Mucosa of descending colon (tissue), 3 donors: ENCODE measurements at regions not wholly inside any gene's neighbourhood (a gene's known extent, or its start where the extent isn't known, plus 50 kb on each side); places are given as distances from the start of the nearest gene placed in this dataset.

Experiments
- ATAC-seq: fragments of 200-7000 bp; cut with Tn5 transposase; one replicate; pipeline ENCODE4 v1.9.1; 2020; ENCODE audit warnings: mild to moderate bottlenecking, moderate library complexity
- DNase-seq, 3 donors: peaks; one replicate each; pipeline ENCODE4 v3.0.0-alpha.2; 2020
- H3K36me3 ChIP-seq: fragments of 200-600 bp; one replicate; pipeline ENCODE4 v1.8.0; 2021; ENCODE audit warnings: low read depth, mild to moderate bottlenecking
- H3K4me1 ChIP-seq: fragments of 200-600 bp; one replicate; pipeline ENCODE4 v1.8.0; 2021; ENCODE audit warnings: low read depth, mild to moderate bottlenecking
- H3K4me3 ChIP-seq: fragments of 200-600 bp; one replicate; pipeline ENCODE4 v1.8.0; 2021; ENCODE audit warnings: mild to moderate bottlenecking
- H3K9me3 ChIP-seq: fragments of 200-600 bp; one replicate; pipeline ENCODE4 v1.8.0; 2021; ENCODE audit warnings: mild to moderate bottlenecking
- intact Hi-C, 2 donors: fragments of 100-400 bp; cut with DNase I in 1 of 2; cut with micrococcal nuclease in 1 of 2; formaldehyde crosslinking; loops; one replicate each; pipeline versions ENCODE4 v1.11.0 to v1.11.1; 2022; cut with DNase I, micrococcal nuclease
- TF ChIP-seq, protein P1 (sequence below): fragments of 200-600 bp; IDR thresholded peaks from one replicate; pipeline ENCODE4 v1.8.0; 2022; ENCODE audit warnings: antibody characterized with exemption, mild to moderate bottlenecking
- donor health status: DM: no; HTN: no; CAD: no; lungs with moderate emphysema.
- donor health status: DM: no; HTN: no; CAD: no.
- donor health status: DM: no; HTN: yes; CAD: no.

- ATAC-seq (no peak), DNase-seq (no peak)
- H3K4me3 ChIP-seq, result no peak overlapping the region
- no peaks in the 10 kb centered on the region for H3K36me3 ChIP-seq
- H3K9me3 ChIP-seq, result no peaks in the 10 kb centered on the region
- TF ChIP-seq, protein P1, sequence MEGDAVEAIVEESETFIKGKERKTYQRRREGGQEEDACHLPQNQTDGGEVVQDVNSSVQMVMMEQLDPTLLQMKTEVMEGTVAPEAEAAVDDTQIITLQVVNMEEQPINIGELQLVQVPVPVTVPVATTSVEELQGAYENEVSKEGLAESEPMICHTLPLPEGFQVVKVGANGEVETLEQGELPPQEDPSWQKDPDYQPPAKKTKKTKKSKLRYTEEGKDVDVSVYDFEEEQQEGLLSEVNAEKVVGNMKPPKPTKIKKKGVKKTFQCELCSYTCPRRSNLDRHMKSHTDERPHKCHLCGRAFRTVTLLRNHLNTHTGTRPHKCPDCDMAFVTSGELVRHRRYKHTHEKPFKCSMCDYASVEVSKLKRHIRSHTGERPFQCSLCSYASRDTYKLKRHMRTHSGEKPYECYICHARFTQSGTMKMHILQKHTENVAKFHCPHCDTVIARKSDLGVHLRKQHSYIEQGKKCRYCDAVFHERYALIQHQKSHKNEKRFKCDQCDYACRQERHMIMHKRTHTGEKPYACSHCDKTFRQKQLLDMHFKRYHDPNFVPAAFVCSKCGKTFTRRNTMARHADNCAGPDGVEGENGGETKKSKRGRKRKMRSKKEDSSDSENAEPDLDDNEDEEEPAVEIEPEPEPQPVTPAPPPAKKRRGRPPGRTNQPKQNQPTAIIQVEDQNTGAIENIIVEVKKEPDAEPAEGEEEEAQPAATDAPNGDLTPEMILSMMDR, result no peak
- intact Hi-C loops, result no loop called here
- no peaks in the 10 kb centered on the region for H3K4me1 ChIP-seq
Observed at GRCh38 chr2:128681507-128681906, 362.8 kb upstream of the HS6ST1 start.

DNA sequence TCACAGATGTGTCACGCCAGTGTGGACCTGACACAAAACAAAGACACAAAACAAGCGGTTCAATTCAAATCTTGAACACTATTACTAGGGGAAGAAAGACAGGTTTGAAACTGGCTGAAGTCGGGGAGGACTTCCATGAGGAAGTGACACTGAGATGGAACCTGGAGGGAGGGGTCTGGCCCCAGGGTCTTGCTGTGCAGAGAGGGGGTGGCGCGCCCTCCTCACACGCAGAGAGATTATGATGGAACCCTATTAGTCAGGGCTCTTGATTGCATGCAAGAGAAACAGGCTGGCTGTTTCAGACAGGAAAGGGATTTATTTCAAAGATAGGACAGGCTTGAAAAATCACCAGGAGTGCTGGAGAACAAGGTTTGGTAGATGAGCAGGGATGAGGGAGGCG is 363.6 kb upstream of the HS6ST1 start:
- intact Hi-C loops, result no loop called here
- no peaks in the 10 kb centered on the region for H3K36me3 ChIP-seq
- no peak for DNase-seq
- H3K4me3 ChIP-seq, result no peak overlapping the region
- no peaks in the 10 kb centered on the region for H3K9me3 ChIP-seq
- no peaks in the 10 kb centered on the region for H3K4me1 ChIP-seq
- no peak for ATAC-seq
- TF ChIP-seq, protein P1, result no peak

DNA sequence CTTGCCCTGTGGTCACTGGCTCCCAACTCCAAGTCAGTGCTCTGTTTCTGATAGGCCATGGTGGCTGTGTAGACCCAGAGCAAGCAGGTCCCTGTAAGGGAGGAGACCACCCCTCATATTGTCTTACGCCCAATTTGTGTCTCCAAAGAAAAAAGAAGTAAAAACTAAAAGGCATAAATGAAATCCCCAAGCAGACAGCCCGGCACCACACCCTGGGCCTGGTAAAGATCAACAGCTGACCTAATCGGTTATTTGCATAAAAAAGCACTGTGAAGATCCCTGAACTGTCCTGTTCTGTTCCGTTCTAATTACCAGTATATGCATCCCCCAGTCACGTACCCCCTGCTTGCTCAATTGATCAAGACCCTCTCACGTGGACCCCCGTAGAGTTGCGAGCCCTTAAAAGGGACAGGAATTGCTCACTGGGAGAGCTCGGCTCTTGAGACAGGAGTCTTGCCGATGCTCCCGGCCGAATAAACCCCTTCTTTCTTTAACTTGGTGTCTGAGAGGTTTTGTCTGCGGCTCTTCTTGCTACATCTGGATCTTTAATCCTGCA is 364.1 kb upstream of the HS6ST1 start:
- TF ChIP-seq, protein P1, result no peak
- DNase-seq (no peak), ATAC-seq (no peak)
- H3K4me1 ChIP-seq, result no peaks in the 10 kb centered on the region
- intact Hi-C loops, result no loop called here
- no peaks in the 10 kb centered on the region for H3K36me3 ChIP-seq
- no peaks in the 10 kb centered on the region for H3K9me3 ChIP-seq
- no peak overlapping the region for H3K4me3 ChIP-seq

DNA sequence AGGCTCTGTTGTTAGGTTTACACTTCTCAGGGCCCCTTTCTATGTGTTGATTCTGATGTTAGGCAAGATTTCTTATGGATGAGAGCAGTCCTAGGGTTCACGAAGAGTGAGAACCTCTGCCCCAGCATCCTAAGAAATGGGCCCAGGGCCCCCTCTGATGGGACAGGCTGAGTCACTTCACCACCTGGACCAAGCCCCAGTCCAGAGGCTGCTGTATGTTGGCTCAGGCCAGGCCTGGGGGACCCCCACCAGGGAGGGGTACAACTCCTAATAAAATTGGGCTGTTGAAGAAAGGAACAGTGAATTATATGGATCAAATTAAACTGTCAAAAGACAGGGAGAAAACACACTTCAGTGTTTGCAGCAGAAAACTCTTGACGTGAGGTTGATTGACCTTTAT is 365.9 kb upstream of the HS6ST1 start:
- Histone ChIP-seq H3K9me3 (no peaks in the 10 kb centered on the region), H3K4me3 (no peak overlapping the region), H3K4me1 (no peaks in the 10 kb centered on the region), H3K36me3 (no peaks in the 10 kb centered on the region)
- no peak for ATAC-seq
- no peak for DNase-seq
- intact Hi-C loops, result no loop called here
- TF ChIP-seq, protein P1, result no peak

- no peaks in the 10 kb centered on the region for H3K9me3 ChIP-seq
- no peaks in the 10 kb centered on the region for H3K4me1 ChIP-seq
- no peak for ATAC-seq
- TF ChIP-seq, protein P1, result no peak
- no peak overlapping the region for H3K4me3 ChIP-seq
- no peaks in the 10 kb centered on the region for H3K36me3 ChIP-seq
- intact Hi-C loops, result no loop called here
- DNase-seq, result no peak
Observed at GRCh38 chr2:128685841-128686496, 367.3 kb upstream of the HS6ST1 start.
